OCI-M2 (cell line): ENCODE measurements at regions not wholly inside any gene's neighbourhood (a gene's known extent, or its start where the extent isn't known, plus 50 kb on each side); places are given as distances from the start of the nearest gene placed in this dataset.

Source experiments
- DNase-seq: peaks from one replicate; lab custom pipeline; 2025; ENCODE audit not compliant: unreplicated experiment; lab: John Stamatoyannopoulos, UW

DNA sequence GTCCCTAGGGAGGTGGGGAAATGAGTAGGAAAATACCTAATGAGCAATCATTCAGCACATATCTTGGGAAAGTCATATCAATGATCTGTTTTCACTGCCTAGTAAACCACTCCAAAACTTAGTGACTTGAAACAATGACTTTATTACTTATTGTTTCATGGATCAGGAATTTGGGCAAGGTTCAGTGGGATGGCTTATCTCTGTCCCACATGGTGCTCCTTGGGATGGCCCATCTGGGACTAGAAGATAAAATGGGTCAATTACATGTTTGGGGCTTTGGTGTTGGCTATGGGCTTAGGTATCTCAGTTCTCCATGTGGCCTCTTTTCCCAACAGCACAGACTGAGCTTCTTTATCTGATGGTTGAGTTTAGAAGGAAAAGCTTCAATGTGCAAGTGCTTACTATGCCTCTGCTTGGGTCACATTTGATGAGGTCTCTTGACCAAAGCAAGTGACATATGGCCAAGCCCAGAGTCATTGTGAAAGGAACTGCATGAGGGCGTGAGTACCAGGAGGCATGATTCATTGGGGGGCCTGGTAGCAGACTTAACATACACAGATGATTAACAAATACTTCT lies 218.1 kb upstream of the TNP1 start:
- no peak for DNase-seq

DNA sequence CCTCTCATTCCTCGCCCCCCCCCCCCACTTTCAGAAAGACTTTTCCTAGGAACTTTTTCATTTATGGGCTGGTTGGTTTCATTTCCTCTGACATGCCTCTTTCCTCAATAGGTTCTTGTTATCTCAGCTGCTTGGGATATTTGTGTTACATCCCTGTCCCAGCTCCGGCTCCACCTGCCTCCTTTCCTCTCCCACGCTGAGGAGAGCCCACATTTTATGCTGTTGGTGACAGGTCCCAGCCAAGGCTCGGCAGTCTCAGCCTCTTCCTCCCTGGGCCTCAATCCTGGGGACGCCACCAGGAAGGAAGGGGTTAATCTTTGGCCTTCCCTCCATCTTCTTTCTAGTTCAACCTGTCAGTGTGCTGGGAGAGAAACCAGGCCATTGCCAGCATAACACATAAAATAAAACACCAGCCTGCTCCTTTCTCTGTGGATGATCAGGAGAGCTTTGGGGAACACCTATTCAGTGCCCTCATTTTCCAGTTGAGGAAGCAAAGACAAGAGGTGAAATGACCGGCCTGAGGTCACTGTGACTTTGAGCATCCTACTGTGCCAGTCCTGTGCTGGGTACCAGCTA lies 216.9 kb upstream of the TNP1 start:
- DNase-seq = no peak

DNA sequence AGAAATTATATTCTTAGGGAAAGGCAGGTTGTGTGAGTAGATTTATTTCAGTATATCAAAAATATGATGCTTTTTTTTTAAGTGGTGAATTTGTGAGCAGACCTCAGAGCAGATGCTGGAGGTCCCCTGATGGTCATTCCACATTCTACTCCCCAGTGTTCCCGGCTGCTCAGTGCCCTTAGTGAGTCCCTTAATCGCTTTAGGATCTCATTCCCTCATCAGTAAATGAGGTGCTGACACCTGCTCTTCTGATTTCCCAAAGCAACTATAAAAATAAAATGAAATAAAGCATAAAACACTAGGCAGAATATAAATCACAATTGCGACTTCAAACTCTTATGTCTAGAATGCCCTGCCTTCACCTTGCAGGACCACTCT lies 216.2 kb upstream of the TNP1 start:
- no peak for DNase-seq

DNA sequence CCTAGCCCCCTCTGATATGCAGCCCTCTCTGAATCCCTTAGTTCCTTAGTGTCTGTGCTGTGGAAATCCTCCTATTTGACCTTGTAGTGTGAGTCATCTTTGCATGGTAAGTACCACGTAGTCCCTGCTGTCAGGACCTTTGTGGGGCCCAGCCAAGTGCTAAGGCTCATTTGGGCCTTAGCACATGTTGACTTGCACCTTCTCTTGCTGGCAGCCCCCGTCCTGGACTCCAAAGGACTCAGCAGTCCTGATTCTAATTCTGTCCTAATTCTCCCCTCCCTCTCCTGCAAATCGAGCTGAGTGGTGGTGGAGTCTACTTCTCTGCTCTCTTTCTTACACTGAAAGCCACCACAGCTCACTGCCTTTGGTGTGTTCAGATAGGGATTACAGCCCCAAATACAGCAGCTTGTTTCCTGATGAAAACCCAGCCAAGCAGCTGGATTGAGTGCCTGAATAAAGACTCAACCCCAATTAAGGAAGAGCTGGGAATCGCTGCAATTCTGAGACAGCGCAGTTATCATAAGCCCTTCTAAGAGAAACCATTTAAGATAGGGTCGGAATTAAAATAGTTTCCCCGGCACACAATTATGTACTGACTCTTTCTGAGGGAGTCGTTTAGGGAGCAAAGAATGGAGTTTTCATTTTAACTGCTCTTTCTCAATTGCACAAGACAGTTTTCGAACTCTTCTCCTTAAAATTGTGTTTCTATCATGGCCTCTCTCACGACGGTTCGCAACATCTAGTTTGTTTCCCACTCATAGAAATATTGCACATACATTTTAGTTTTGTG lies 215.6 kb upstream of the TNP1 start:
- DNase-seq = no peak

DNA sequence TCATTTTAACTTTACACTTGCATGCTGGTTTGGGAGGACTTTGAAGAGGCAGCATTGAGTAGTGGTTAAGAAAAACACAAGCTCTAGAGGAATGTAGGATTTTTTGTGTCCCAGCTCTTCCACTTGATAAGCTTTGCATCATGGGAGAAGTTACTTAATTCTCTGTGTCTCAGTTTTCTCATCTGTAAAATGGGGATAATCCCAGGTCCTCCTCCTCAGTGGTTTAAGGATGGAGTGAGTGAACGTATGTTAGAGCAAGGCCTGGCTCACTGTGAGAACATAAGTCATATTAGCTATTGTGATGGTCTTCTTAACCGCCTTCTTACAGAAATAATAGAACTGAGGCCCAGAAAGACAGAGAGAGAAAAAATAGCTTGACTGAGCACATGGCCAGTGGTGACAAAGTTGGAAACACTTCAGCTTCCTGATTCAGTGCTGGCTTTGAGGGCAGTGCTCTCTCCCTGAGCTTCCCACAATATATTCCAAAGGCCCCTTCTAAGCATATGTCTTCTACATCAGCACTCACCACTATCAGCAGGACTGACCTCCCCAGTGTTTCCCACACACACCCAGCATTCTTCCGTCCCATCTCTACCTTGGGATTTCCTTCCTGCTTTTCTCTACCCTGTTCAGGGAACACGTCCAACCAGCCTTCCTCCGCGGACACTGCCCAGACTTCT lies 214.9 kb upstream of the TNP1 start:
- no peak for DNase-seq

DNA sequence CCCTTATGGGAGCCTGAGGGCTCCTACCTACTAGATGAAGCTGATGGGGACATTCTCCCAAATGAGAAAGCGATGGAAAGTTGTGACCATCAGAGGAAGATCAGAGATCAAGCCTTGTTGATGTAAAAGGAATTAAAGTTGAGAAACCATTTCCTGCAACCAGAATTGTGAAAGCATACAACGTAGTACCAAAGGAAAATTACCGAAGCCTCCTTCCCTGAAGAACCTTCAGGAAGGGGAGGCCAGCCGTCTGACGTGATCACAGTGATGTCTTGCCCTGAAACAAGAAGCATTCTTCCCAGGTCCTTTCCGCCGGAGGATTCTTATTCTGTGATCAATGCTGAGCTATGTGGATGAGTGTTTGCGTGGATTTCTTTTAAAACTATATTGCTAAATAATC lies 211.6 kb upstream of the TNP1 start:
- DNase-seq = no peak

DNA sequence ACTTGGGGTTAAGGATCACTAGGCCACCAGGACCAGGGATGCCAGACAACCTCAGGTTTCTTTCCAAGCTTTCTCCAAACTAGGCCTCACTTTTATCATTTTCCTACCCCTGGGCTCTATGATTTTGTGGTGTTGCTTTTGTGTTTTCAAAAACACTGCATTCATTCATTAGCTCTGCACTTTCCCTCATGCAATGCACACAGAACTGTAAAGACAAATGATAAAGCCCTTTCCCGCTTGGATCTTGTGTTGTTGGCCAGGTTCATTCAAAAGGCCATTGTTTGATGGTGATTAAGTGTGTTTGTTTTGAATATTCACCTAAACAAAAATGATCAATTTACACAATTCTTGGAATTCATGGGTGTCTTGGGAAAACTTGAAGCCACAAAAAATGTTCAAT lies 210.7 kb upstream of the TNP1 start:
- DNase-seq = no peak

DNA sequence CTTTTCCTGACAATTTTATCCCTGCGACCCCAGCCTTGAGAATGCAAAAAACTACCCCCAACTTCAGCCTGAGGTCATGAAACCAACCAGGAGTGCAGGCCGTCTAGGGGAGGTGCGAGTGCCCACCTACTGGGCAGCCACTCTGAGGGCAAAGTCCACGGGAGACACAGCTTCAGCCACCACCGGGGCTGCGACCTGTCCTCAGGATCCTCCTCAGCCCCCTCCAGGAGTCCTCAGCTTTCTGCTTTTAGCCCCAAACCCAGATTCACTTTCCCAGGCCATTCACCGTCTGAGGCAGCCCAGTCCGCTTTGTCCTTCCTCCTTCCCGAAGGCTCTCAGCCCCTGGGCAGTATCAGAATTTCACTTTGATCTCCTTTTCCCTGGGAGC lies 210.2 kb upstream of the TNP1 start:
- DNase-seq = no peak

DNA sequence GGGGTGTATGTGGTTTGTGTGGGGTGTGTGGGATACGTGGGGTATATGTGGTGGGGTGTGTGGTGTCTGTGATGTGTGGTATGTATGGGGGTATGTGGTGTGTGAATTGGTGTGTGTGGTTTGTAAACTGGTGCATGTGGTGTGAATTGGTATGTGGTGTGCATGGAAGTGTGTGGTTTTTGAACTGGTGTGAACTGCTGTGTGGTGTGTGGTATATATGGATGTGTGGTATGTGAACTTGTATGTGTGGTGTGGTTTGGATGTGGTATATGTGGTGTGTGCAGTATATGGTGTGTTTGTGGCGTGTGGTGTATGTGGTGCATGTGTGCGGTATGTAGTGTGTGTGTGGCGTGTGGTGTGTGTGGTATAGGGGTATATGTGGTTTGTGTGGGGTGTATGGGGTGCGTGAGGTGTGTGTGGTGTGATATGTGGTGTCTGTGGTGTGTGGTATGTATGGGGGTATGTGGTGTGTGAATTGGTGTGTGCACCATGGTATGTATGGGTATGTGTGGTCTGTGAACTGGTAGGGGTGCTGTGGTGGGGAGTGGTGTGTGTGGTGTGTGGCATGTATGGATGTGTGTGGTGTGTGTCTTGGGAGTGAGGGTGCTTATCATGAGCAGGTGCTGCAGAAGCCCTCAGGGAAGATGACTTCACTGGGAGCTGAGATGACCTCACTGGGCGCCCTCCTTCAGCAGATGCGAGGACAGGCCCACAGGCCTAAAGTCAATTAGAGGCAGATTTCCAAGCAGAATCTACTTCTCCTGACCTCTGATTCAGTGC lies 209.6 kb upstream of the TNP1 start:
- no peak for DNase-seq

DNA sequence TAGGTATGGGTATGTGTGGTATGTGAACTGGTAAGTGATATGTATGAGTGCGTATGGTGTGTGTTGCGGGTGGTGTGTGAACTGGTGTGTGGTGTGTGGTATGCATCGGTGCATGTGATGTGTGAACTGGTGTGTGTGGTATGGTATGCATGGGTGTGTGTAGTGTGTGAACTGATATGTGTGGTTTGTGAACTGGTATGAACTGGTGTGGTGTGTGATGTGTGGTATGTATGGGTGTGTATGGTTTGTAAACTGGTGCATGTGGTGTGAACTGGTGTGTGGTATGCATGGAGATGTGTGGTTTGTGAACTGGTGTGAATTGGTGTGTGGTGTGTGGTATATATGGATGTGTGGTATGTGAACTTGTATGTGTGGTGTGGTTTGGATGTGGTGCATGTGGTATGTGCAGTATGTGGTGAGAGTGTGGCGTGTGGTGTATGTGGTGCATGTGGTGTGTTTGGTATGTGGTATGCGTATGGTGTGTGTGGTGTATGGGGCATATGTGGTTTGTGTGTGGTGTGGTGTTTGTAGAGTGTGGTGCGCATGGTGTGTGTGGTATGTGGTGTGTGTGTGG lies 208.9 kb upstream of the TNP1 start:
- DNase-seq = no peak

DNA sequence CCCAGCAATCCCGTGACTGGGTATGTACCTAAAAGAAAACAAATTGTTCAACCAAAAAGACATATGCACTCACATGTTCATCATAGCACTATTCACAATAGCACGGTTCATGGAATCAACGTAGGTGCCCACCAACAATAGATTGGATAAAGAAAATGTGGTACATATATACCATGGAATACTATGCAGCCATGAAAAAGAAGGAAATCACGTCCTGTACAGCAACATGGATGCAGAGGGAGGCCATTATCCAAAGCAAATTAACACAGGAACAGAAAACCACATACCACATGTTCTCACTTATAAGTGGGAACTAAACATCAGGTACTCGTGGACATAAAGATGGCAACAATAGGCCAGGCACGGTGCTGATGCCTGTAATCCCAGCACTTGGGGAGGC lies 207.9 kb upstream of the TNP1 start:
- no peak for DNase-seq

DNA sequence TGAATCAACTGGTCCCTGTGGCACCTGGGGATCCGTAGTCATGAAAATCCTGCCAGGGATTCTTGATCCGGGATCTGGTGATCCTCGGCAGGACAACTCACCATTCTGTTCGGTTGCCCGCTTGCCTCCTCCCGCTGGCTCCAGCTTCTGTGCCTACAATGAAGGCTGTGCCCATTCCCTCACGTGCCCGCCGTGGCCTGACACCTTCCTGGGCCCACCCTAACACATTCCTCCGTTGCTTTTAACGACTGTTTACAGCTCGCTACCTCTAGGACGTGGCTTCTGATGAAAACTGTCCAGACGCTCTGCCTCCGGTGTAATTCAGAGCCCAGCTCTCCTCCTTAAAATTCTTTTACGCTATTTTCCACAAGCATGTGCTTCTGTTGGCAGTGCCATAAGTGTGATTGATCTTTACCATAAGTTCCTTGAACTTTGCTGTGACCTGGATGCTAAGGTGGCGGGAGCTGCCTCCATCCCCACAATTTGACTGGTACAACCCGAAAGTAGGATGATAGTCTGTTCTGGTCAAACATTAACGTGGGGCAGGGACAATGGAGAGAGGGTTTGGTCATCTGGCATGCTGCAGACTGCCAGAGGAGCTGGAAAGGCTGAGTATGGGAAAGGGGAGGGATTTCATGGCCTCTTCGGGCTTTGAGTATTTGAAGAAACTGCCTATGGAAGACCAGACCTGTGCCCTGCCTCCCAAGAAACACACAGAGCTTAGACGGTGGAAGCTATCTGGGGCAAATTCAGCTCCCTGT lies 206.8 kb upstream of the TNP1 start:
- no peak for DNase-seq

DNA sequence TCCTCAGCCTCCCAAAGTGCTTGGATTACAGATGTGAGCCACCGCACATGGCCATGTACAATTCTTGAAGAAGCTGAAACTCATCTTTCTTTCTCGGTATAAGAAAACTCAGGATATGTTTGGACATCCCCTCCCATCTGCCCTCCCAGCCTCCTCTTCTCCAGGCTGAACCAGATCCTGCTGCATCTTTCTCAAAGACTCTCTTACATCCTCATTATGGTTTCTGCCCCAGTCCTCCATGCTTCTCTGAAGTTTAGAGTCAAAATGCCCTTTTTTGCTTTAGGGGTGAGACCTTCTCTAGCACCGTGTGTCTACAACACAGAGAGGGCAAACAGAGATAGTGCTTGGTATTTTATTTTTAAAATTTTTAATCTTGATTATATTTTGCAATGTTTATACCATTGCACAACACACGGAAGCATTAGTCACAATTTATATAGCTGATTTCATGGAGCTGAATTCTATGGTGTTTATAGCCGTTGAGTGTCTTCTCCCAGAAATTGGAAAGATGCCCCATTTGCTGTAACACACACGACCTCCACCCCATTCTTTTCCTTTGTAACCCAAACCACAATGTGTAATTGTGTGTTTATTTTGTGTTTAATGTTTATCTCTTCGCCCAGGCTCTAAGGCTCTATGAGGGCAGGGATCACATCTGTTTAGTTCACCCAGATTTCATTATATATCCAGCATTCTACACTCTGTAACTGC lies 206.0 kb upstream of the TNP1 start:
- no peak for DNase-seq

DNA sequence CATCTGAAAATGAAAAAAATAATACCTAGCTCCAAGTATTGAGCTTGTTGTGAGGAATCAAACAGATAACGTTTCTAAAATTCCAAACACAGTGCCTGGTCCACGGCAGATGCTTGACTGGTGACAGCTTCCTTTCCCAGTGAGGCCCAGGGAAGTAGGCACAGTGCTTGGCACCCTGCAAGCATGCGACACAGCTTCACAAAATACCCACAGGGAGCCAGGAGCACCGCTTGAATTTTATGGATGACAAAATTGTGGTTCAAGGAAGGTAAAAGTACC lies 205.1 kb upstream of the TNP1 start:
- DNase-seq = no peak

DNA sequence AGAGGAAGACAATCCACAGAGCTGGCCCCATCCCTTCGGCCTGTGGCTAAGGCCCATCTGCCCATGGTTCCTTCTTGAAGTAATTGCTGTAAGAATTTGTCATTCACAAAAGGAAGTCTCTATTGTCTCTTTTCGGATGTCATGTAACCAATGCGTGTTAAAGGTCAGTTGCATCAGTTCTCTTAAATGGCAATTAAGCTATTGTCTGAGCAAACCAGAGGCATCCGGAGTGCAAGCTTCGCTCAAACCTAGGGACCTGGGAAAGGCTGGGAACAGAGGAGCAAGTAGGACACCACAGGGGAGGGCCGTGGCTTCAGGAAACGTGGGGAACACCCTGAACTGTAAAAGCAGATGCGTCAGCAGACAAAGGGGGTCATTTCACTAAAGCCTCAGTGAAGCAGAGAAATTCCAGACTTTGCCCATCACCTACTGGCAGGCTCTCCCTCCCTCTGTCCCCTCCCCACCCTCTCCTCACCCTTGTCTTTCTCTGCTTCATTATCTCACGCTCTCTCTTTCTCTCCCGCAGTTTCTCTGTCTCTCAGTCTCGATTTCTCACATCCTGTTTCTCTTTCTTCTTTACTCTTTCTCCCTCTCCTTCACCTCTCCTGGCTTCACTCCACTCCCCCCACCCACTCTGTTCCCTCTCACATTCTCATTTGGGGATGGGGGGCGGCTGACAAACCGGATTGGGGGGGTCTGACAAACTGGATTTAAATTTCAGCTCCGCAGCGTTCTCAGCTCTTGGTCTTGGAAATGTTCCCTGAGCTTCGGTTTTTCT lies 204.6 kb upstream of the TNP1 start:
- DNase-seq = no peak

DNA sequence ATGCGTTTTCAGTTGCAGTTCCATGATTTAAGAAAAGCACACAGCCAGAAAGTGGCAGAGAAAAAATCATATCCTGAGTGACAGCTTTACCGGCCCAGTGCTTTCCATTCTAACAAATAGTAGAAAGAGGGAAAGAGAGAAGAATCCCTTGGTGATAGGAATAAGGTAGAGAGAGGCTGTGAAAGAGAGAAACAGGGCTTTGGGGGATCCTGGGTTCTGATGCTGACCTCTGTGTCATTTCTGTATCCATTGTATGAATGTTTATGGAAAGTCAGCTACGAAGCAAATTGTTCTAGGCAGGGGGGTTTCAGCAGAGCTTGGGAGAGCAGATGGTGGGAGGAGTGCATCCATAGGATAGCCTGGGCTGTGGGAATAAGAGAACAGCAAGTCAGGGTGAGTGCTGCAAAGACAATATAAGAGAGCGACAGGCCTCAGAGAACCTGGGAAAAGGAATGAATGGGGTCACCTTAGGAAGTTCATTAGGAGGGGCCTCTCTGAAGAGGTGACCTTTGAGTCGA lies 203.4 kb upstream of the TNP1 start:
- no peak for DNase-seq

DNA sequence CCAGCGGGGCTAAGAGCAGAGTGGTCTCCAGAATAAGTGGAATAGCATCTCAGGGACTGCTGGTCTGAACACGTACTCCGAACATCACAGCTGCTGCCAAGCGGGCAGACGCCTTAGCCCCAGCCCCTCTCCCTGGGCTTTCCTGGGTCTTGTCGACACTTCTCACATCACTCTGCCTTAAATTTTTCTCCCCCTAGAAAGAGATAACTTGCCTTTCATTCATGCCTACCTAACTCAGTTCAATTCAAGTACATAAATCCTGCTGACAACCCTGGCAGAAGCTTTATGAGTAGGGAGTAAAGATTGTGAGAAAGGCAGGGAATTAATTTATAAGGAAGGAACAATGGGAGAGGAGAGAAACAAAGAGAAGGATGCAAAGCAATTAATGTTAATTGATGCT lies 202.9 kb upstream of the TNP1 start:
- no peak for DNase-seq

DNA sequence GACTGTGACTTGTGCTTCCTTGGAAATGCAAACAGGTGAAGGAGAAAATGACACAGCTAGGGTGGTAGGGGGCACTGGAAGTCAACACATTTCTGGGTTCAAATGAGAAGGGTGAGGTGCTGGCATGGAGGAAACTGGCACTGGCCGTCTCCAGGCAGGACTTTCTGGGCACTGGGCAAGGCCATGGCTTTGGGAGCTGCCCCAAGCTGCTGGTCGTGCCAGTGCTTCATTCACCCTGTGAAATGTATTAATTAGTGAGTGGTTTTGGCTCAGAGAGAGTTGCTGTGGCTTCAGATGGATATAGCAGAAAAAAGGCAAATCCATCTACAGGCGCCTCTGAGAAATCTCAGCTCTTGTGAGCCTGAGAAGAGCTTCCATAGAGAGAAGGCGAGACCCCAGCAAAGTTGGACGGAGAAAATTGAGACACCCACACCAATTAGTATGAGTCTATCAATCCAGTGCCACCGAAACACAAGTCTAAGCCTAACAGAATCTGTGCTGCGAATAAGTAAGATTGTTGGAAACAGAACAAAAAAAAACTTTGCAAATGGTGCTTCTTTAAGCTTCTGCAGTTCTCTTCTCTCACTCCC lies 202.1 kb upstream of the TNP1 start:
- DNase-seq = no peak
